ENCODE measurements at regions not wholly inside any gene's neighbourhood (a gene's known extent, or its start where the extent isn't known, plus 50 kb on each side); places are given as distances from the start of the nearest gene placed in this dataset.

- no peak for DNase-seq (ENCODE audit: low read depth)
These were observed 1238.3 kb downstream of the SORCS3 start for GRCh38 chr10:105879401-105879800.

- DNase-seq (ENCODE audit: low read depth): no peak
These were observed 1234.0 kb downstream of the SORCS3 start for GRCh38 chr10:105875050-105875449.

- DNase-seq (ENCODE audit: low read depth): no peak
These were observed 1231.6 kb downstream of the SORCS3 start for GRCh38 chr10:105872665-105873064.

GRCh38 chr10:105868935-105869334 is 1227.8 kb downstream of the SORCS3 start:
- no peak for DNase-seq (ENCODE audit: low read depth)

GRCh38 chr10:105864854-105865253 is 1223.8 kb downstream of the SORCS3 start:
- DNase-seq (ENCODE audit: low read depth): no peak

GRCh38 chr10:105857268-105858264 is 1216.5 kb downstream of the SORCS3 start:
- DNase-seq (ENCODE audit: low read depth): no peak

GRCh38 chr10:105855791-105856190 is 1214.7 kb downstream of the SORCS3 start:
- DNase-seq (ENCODE audit: low read depth): no peak

- DNase-seq (ENCODE audit: low read depth): no peak
These were observed 1203.8 kb downstream of the SORCS3 start for GRCh38 chr10:105844676-105845570.

- DNase-seq (ENCODE audit: low read depth): no peak
These were observed 1203.2 kb downstream of the SORCS3 start for GRCh38 chr10:105844241-105844640.

GRCh38 chr10:105843786-105844185 is 1202.7 kb downstream of the SORCS3 start:
- DNase-seq (ENCODE audit: low read depth): no peak

GRCh38 chr10:105840288-105840770 is 1199.2 kb downstream of the SORCS3 start:
- no peak for DNase-seq (ENCODE audit: low read depth)

- no peak for DNase-seq (ENCODE audit: low read depth)
These were observed 1197.3 kb downstream of the SORCS3 start for GRCh38 chr10:105838392-105838791.

GRCh38 chr10:105837951-105838350 is 1196.9 kb downstream of the SORCS3 start:
- DNase-seq (ENCODE audit: low read depth): peak; percentile 3

- no peak for DNase-seq (ENCODE audit: low read depth)
These were observed 1193.4 kb downstream of the SORCS3 start for GRCh38 chr10:105834261-105835059.

- DNase-seq (ENCODE audit: low read depth): no peak
These were observed 1186.0 kb downstream of the SORCS3 start for GRCh38 chr10:105827133-105827532.

- no peak for DNase-seq (ENCODE audit: low read depth)
These were observed 1167.0 kb downstream of the SORCS3 start for GRCh38 chr10:105807935-105808587.

GRCh38 chr10:105803206-105803605 is 1162.1 kb downstream of the SORCS3 start:
- DNase-seq (ENCODE audit: low read depth): no peak

GRCh38 chr10:105800641-105801040 is 1159.6 kb downstream of the SORCS3 start:
- no peak for DNase-seq (ENCODE audit: low read depth)

GRCh38 chr10:105798328-105798889 is 1157.3 kb downstream of the SORCS3 start:
- DNase-seq (ENCODE audit: low read depth): no peak

- peak; percentile 16 for DNase-seq (ENCODE audit: low read depth)
These were observed 1156.3 kb downstream of the SORCS3 start for GRCh38 chr10:105797234-105797890.

Data from EH (cell line).